H1 (cell line): ENCODE measurements at regions not wholly inside any gene's neighbourhood (a gene's known extent, or its start where the extent isn't known, plus 50 kb on each side); places are given as distances from the start of the nearest gene placed in this dataset.

Experiments used
- CEBPB ChIP-seq: IDR thresholded peaks from 2 replicates; pipeline ENCODE4 v1.6.1; 2012; ENCODE audit warnings: low read depth, low read length
- EP300 ChIP-seq, 2 experiments: IDR thresholded peaks; 1 replicate in 1 of 2; 2 replicates in 1 of 2; pipeline ENCODE4 v1.6.1; 2011 to 2012; ENCODE audit warnings: low read depth in 2 of 2, low read length in 2 of 2, mild to moderate bottlenecking in 2 of 2, borderline replicate concordance in 1 of 2, inconsistent platforms in 1 of 2, moderate library complexity in 1 of 2
- JUND ChIP-seq: IDR thresholded peaks from 2 replicates; pipeline ENCODE4 v1.6.1; 2011; ENCODE audit warnings: mild to moderate bottlenecking, improper control_type of control experiment, low read length
- SP1 ChIP-seq: IDR thresholded peaks from 2 replicates; pipeline ENCODE4 v1.6.1; 2011; ENCODE audit warnings: low read depth, low read length
- ZNF274 ChIP-seq: IDR thresholded peaks from 2 replicates; pipeline ENCODE4 v1.7.0; 2012; ENCODE audit warnings: low read length, borderline replicate concordance; ENCODE audit errors: extremely low read depth
- TF ChIP-seq, protein P1 (sequence below), 3 experiments: IDR thresholded peaks; 1 replicate in 2 of 3; 2 replicates in 1 of 3; pipeline versions ENCODE4 v1.5.1 to v1.6.1; 2011; ENCODE audit warnings: low read length in 3 of 3, mild to moderate bottlenecking in 3 of 3, inconsistent platforms in 2 of 3, low read depth in 1 of 3, moderate library complexity in 1 of 3; ENCODE audit not compliant: insufficient read depth in 1 of 3; ENCODE audit errors: control extremely low read depth in 1 of 3

DNA sequence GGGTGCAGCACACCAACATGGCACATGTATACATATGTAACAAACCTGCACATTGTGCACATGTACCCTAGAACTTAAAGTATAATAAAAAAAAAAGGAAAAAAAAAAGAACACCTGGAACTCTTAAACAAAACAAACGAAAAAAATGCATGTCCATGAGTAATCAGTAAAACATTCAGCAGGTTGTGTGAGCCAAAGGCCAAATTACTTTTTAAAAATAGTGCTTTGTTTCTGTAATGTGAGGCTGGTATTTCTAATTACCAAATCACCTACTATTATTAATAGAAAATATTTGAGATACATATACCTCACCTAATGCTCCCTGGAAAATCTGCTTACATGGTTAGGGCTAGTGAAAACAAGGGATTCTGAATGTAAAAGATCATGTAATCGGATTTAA is 294.4 kb upstream of the NR5A2 start:
- TF ChIP-seq JUND (no peak), ZNF274 (no peak), EP300 (IDR thresholded peaks at IDR 0.05; ENCODE audit: borderline replicate concordance in 1 of 2, low read depth in 2 of 2, low read length in 2 of 2) (no peak), CEBPB (no peak), SP1 (no peak)
- TF ChIP-seq, protein P1, sequence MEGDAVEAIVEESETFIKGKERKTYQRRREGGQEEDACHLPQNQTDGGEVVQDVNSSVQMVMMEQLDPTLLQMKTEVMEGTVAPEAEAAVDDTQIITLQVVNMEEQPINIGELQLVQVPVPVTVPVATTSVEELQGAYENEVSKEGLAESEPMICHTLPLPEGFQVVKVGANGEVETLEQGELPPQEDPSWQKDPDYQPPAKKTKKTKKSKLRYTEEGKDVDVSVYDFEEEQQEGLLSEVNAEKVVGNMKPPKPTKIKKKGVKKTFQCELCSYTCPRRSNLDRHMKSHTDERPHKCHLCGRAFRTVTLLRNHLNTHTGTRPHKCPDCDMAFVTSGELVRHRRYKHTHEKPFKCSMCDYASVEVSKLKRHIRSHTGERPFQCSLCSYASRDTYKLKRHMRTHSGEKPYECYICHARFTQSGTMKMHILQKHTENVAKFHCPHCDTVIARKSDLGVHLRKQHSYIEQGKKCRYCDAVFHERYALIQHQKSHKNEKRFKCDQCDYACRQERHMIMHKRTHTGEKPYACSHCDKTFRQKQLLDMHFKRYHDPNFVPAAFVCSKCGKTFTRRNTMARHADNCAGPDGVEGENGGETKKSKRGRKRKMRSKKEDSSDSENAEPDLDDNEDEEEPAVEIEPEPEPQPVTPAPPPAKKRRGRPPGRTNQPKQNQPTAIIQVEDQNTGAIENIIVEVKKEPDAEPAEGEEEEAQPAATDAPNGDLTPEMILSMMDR (IDR thresholded peaks at IDR 0.05; ENCODE audit: control extremely low read depth in 1 of 3, insufficient read depth in 1 of 3, low read depth in 1 of 3, low read length in 3 of 3), result no peak
